GM12878 (cell line): ENCODE measurements at regions not wholly inside any gene's neighbourhood (a gene's known extent, or its start where the extent isn't known, plus 50 kb on each side); places are given as distances from the start of the nearest gene placed in this dataset.

ENCODE experiments used
- CHD1 ChIP-seq: IDR thresholded peaks from 2 replicates; pipeline ENCODE4 v1.6.1; 2012; ENCODE audit warnings: low read depth, low read length, improper control_type of control experiment
- CTCF ChIP-seq, 3 experiments: IDR thresholded peaks in 2 of 3; conservative IDR thresholded peaks in 1 of 3; 2 replicates each; pipeline ENCODE4 v1.5.1; 2011; ENCODE audit warnings: low read depth in 3 of 3, low read length in 3 of 3, mild to moderate bottlenecking in 3 of 3, control low read depth in 2 of 3, moderate library complexity in 2 of 3, inconsistent platforms in 1 of 3, mixed read lengths in 1 of 3; ENCODE audit not compliant: control insufficient read depth in 2 of 3, insufficient read depth in 1 of 3; ENCODE audit errors: extremely low read depth in 1 of 3
- EP300 ChIP-seq, 2 experiments: fragments of 150-350 bp in 1 of 2; IDR thresholded peaks; 2 replicates each; pipeline ENCODE4 v1.6.1; 2011 to 2012; ENCODE audit warnings: low read depth in 2 of 2, low read length in 2 of 2, borderline replicate concordance in 1 of 2, improper control_type of control experiment in 1 of 2, inconsistent platforms in 1 of 2; ENCODE audit not compliant: control insufficient read depth in 1 of 2
- POLR2AphosphoS5 ChIP-seq: IDR thresholded peaks from 2 replicates; pipeline ENCODE4 v1.6.1; 2011; ENCODE audit warnings: mild to moderate bottlenecking, low read length, inconsistent platforms
- REST ChIP-seq: IDR thresholded peaks from 2 replicates; pipeline ENCODE4 v1.6.1; 2012; ENCODE audit warnings: mild to moderate bottlenecking, low read depth, low read length
- SIX5 ChIP-seq: IDR thresholded peaks from 2 replicates; pipeline ENCODE4 v1.6.1; 2011; ENCODE audit warnings: mild to moderate bottlenecking, low read depth, low read length, moderate library complexity; ENCODE audit not compliant: severe bottlenecking
- TCF7 ChIP-seq: IDR thresholded peaks from 2 replicates; pipeline ENCODE4 v1.6.1; 2014; ENCODE audit warnings: antibody characterized with exemption, borderline replicate concordance
- TF ChIP-seq, protein P1 (sequence below): fragments of 450-650 bp; IDR thresholded peaks from 2 replicates; pipeline ENCODE4 v1.6.1; 2017; ENCODE audit warnings: mild to moderate bottlenecking
- TF ChIP-seq, protein P2 (sequence below): IDR thresholded peaks from 2 replicates; pipeline ENCODE4 v1.6.1; 2011; ENCODE audit warnings: low read depth, low read length, improper control_type of control experiment, borderline replicate concordance
- TF ChIP-seq, protein P3 (sequence below): fragments of 450-650 bp; IDR thresholded peaks from 2 replicates; pipeline ENCODE4 v1.6.1; 2017; ENCODE audit warnings: mild to moderate bottlenecking, low read depth, inconsistent platforms; ENCODE audit not compliant: poor library complexity, severe bottlenecking

GRCh38 chr13:54183728-54184127 lies 1155.1 kb downstream of the OLFM4 start:
- no peak for TF ChIP-seq CHD1
- TF ChIP-seq CTCF (IDR thresholded peaks at IDR 0.05 in 2 of 3, conservative IDR thresholded peaks at IDR 0.05 in 1 of 3; ENCODE audit: control insufficient read depth in 2 of 3, extremely low read depth in 1 of 3, insufficient read depth in 1 of 3, low read depth in 3 of 3, low read length in 3 of 3) = no peak
- no peak for TF ChIP-seq EP300 (IDR thresholded peaks at IDR 0.05; ENCODE audit: borderline replicate concordance in 1 of 2, control insufficient read depth in 1 of 2, low read depth in 2 of 2, low read length in 2 of 2)
- no peak for TF ChIP-seq POLR2AphosphoS5
- TF ChIP-seq, protein P1, sequence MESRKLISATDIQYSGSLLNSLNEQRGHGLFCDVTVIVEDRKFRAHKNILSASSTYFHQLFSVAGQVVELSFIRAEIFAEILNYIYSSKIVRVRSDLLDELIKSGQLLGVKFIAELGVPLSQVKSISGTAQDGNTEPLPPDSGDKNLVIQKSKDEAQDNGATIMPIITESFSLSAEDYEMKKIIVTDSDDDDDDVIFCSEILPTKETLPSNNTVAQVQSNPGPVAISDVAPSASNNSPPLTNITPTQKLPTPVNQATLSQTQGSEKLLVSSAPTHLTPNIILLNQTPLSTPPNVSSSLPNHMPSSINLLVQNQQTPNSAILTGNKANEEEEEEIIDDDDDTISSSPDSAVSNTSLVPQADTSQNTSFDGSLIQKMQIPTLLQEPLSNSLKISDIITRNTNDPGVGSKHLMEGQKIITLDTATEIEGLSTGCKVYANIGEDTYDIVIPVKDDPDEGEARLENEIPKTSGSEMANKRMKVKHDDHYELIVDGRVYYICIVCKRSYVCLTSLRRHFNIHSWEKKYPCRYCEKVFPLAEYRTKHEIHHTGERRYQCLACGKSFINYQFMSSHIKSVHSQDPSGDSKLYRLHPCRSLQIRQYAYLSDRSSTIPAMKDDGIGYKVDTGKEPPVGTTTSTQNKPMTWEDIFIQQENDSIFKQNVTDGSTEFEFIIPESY = no peak
- TF ChIP-seq, protein P2, sequence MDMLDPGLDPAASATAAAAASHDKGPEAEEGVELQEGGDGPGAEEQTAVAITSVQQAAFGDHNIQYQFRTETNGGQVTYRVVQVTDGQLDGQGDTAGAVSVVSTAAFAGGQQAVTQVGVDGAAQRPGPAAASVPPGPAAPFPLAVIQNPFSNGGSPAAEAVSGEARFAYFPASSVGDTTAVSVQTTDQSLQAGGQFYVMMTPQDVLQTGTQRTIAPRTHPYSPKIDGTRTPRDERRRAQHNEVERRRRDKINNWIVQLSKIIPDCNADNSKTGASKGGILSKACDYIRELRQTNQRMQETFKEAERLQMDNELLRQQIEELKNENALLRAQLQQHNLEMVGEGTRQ = no peak
- TF ChIP-seq REST = no peak
- no peak for TF ChIP-seq SIX5
- no peak for TF ChIP-seq TCF7
- TF ChIP-seq, protein P3, sequence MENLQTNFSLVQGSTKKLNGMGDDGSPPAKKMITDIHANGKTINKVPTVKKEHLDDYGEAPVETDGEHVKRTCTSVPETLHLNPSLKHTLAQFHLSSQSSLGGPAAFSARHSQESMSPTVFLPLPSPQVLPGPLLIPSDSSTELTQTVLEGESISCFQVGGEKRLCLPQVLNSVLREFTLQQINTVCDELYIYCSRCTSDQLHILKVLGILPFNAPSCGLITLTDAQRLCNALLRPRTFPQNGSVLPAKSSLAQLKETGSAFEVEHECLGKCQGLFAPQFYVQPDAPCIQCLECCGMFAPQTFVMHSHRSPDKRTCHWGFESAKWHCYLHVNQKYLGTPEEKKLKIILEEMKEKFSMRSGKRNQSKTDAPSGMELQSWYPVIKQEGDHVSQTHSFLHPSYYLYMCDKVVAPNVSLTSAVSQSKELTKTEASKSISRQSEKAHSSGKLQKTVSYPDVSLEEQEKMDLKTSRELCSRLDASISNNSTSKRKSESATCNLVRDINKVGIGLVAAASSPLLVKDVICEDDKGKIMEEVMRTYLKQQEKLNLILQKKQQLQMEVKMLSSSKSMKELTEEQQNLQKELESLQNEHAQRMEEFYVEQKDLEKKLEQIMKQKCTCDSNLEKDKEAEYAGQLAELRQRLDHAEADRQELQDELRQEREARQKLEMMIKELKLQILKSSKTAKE = no peak
